GM18499 (cell line): ENCODE measurements at regions not wholly inside any gene's neighbourhood (a gene's known extent, or its start where the extent isn't known, plus 50 kb on each side); places are given as distances from the start of the nearest gene placed in this dataset.

Source experiments
- ATAC-seq: cut with Tn5 transposase; IDR thresholded peaks from one replicate; pipeline ENCODE4 v1.9.1; 2021; ENCODE audit warnings: moderate number of reproducible peaks; ENCODE audit not compliant: insufficient read depth, unreplicated experiment

GRCh38 chr6:14831070-14831469 is 414.8 kb upstream of the JARID2 start:
- ATAC-seq = no peak

GRCh38 chr6:14831937-14832336 is 413.9 kb upstream of the JARID2 start:
- ATAC-seq = no peak

GRCh38 chr6:14832427-14832826 is 413.4 kb upstream of the JARID2 start:
- ATAC-seq = no peak

GRCh38 chr6:14834851-14835530 is 410.9 kb upstream of the JARID2 start:
- no peak for ATAC-seq

GRCh38 chr6:14837435-14837834 is 408.4 kb upstream of the JARID2 start:
- ATAC-seq = no peak

- no peak for ATAC-seq
These were observed 407.7 kb upstream of the JARID2 start for GRCh38 chr6:14838133-14838583.

- no peak for ATAC-seq
These were observed 403.9 kb upstream of the JARID2 start for GRCh38 chr6:14841901-14842421.

- no peak for ATAC-seq
These were observed 401.5 kb upstream of the JARID2 start for GRCh38 chr6:14844411-14844810.

GRCh38 chr6:14848019-14848418 is 397.9 kb upstream of the JARID2 start:
- no peak for ATAC-seq

GRCh38 chr6:14849185-14849584 is 396.7 kb upstream of the JARID2 start:
- ATAC-seq = no peak

GRCh38 chr6:14851281-14851680 is 394.6 kb upstream of the JARID2 start:
- no peak for ATAC-seq

GRCh38 chr6:14852375-14852774 is 393.5 kb upstream of the JARID2 start:
- no peak for ATAC-seq

- ATAC-seq = no peak
These were observed 389.7 kb upstream of the JARID2 start for GRCh38 chr6:14856177-14856576.

- ATAC-seq = no peak
These were observed 388.9 kb upstream of the JARID2 start for GRCh38 chr6:14857001-14857400.

- ATAC-seq = no peak
These were observed 388.4 kb upstream of the JARID2 start for GRCh38 chr6:14857501-14857900.

- ATAC-seq = no peak
These were observed 387.1 kb upstream of the JARID2 start for GRCh38 chr6:14858808-14859207.

- ATAC-seq = no peak
These were observed 385.1 kb upstream of the JARID2 start for GRCh38 chr6:14860774-14861173.

- ATAC-seq = no peak
These were observed 384.4 kb upstream of the JARID2 start for GRCh38 chr6:14861491-14861943.

GRCh38 chr6:14862845-14863244 is 383.0 kb upstream of the JARID2 start:
- no peak for ATAC-seq

GRCh38 chr6:14863902-14864850 is 381.7 kb upstream of the JARID2 start:
- no peak for ATAC-seq

GRCh38 chr6:14865531-14866100 is 380.3 kb upstream of the JARID2 start:
- ATAC-seq = no peak
